Neural progenitor cell (in vitro differentiated cells): ENCODE measurements at regions not wholly inside any gene's neighbourhood (a gene's known extent, or its start where the extent isn't known, plus 50 kb on each side); places are given as distances from the start of the nearest gene placed in this dataset.

Source experiments
- CTCF ChIP-seq: fragments of 200-600 bp; sonication (generic); IDR thresholded peaks from 2 replicates; pipeline ENCODE4 v1.5.1; 2017; ENCODE audit warnings: antibody characterized with exemption, mild to moderate bottlenecking
- EZH2 ChIP-seq: fragments of 200-600 bp; sonication (generic); IDR thresholded peaks from 2 replicates; pipeline ENCODE4 v1.6.1; 2017; ENCODE audit warnings: antibody characterized with exemption, mild to moderate bottlenecking, moderate library complexity

- TF ChIP-seq CTCF (no peak), EZH2 (no peak)
Measured at GRCh38 chrX:42976746-42977366, 198.9 kb upstream of the PPP1R2C start.
